Panc1 (cell line): ENCODE measurements at regions not wholly inside any gene's neighbourhood (a gene's known extent, or its start where the extent isn't known, plus 50 kb on each side); places are given as distances from the start of the nearest gene placed in this dataset.

Source experiments
- POLR2AphosphoS5 ChIP-seq: IDR thresholded peaks from 2 replicates; pipeline ENCODE4 v1.6.1; 2012; ENCODE audit warnings: mild to moderate bottlenecking, low read depth, low read length, moderate library complexity
- SIN3A ChIP-seq: IDR thresholded peaks from 2 replicates; pipeline ENCODE4 v1.6.1; 2012; ENCODE audit warnings: low read depth, mild to moderate bottlenecking, low read length, moderate library complexity, borderline replicate concordance; ENCODE audit not compliant: insufficient read depth
- TCF7L2 ChIP-seq: IDR thresholded peaks from 2 replicates; pipeline ENCODE4 v1.6.1; 2011; ENCODE audit warnings: mild to moderate bottlenecking, low read depth, low read length, inconsistent platforms
- TF ChIP-seq, protein P1 (sequence below): fragments of 450-650 bp; IDR thresholded peaks from 2 replicates; pipeline ENCODE4 v1.5.1; 2017; ENCODE audit warnings: mild to moderate bottlenecking
- TF ChIP-seq, protein P2 (sequence below), 2 experiments: IDR thresholded peaks; 2 replicates each; pipeline ENCODE4 v1.6.1; 2011 to 2012; ENCODE audit warnings: low read depth in 2 of 2, control low read depth in 1 of 2, low read length in 1 of 2, mild to moderate bottlenecking in 1 of 2, moderate library complexity in 1 of 2; ENCODE audit not compliant: insufficient read depth in 1 of 2

DNA sequence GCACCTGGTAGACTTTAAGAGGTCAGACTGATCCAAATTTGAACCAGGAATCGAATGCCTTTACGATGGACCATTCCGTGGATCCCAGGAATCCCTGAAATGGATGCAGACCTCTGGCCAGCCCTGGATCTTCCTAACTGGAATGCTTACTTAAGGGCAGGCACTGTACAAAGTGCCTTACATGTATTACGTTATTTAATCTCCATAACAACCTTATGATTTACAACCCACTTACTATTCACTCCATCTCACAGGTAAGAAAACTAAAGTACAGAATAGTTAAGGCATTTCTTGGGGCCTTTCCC, 93.6 kb downstream of the HSPH1 start:
- TF ChIP-seq, protein P1, sequence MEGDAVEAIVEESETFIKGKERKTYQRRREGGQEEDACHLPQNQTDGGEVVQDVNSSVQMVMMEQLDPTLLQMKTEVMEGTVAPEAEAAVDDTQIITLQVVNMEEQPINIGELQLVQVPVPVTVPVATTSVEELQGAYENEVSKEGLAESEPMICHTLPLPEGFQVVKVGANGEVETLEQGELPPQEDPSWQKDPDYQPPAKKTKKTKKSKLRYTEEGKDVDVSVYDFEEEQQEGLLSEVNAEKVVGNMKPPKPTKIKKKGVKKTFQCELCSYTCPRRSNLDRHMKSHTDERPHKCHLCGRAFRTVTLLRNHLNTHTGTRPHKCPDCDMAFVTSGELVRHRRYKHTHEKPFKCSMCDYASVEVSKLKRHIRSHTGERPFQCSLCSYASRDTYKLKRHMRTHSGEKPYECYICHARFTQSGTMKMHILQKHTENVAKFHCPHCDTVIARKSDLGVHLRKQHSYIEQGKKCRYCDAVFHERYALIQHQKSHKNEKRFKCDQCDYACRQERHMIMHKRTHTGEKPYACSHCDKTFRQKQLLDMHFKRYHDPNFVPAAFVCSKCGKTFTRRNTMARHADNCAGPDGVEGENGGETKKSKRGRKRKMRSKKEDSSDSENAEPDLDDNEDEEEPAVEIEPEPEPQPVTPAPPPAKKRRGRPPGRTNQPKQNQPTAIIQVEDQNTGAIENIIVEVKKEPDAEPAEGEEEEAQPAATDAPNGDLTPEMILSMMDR: no peak
- TF ChIP-seq POLR2AphosphoS5 (no peak), TCF7L2 (no peak), SIN3A (no peak)
- TF ChIP-seq, protein P2, sequence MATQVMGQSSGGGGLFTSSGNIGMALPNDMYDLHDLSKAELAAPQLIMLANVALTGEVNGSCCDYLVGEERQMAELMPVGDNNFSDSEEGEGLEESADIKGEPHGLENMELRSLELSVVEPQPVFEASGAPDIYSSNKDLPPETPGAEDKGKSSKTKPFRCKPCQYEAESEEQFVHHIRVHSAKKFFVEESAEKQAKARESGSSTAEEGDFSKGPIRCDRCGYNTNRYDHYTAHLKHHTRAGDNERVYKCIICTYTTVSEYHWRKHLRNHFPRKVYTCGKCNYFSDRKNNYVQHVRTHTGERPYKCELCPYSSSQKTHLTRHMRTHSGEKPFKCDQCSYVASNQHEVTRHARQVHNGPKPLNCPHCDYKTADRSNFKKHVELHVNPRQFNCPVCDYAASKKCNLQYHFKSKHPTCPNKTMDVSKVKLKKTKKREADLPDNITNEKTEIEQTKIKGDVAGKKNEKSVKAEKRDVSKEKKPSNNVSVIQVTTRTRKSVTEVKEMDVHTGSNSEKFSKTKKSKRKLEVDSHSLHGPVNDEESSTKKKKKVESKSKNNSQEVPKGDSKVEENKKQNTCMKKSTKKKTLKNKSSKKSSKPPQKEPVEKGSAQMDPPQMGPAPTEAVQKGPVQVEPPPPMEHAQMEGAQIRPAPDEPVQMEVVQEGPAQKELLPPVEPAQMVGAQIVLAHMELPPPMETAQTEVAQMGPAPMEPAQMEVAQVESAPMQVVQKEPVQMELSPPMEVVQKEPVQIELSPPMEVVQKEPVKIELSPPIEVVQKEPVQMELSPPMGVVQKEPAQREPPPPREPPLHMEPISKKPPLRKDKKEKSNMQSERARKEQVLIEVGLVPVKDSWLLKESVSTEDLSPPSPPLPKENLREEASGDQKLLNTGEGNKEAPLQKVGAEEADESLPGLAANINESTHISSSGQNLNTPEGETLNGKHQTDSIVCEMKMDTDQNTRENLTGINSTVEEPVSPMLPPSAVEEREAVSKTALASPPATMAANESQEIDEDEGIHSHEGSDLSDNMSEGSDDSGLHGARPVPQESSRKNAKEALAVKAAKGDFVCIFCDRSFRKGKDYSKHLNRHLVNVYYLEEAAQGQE (IDR thresholded peaks at IDR 0.05; ENCODE audit: insufficient read depth in 1 of 2, low read depth in 2 of 2, low read length in 1 of 2): no peak
